ENCODE measurements at regions not wholly inside any gene's neighbourhood (a gene's known extent, or its start where the extent isn't known, plus 50 kb on each side); places are given as distances from the start of the nearest gene placed in this dataset.

DNA sequence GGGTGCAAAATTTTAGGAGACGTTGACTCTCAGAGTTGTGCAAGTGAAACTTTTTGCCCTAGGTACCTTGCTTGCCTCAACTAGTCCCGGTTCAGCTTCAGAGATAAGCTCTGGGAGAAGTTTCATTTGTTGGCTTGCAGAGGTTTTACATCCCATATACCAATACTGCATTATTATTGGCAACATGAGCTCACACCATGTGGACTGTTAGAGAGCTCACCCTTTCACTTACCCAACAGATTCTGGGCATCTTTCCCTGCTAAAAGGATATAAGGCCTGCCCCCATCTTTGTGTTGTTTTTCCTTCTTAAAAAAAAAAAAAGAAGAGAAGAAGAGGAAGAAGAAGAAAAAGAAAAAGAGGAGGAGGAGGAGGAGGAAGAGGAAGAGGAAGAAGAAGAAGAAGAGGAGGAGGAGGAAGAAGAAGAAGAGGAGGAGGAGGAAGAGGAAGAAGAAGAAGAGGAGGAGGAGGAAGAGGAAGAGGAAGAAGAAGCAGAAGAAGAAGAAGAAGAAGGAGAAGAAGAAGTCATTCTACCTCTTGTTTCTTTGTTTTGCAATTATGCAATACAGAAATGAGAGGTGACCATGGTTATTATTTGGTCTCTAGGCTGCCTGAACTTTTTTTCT, 292.6 kb upstream of the IRX3 start:
- DNase-seq (ENCODE audit: low read depth, low spot score), result no peak

DNA sequence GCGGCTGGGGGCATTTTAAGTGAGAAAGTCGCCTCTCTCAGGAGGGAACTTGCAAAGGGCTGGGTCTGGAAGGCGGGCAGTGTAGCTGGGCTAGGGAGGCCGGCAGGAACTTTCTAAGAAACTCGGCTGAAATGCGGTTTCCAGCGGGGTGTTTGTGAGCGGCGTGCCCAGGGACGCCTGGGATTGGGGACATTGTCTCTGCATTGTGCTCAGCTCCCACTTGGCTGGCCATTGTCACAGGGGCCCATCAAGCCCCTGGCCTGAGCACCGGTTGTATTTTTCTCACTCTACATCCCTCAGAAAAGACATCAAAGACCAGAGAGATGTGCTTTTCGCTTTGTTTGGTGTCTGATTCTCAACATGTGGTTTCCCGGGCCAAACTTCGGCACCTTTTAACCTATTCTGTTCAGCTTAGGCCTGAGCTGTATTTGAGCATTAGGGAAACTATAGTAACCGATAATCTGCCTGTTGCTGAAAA, 291.1 kb upstream of the IRX3 start:
- no peak for DNase-seq (ENCODE audit: low read depth, low spot score)

DNA sequence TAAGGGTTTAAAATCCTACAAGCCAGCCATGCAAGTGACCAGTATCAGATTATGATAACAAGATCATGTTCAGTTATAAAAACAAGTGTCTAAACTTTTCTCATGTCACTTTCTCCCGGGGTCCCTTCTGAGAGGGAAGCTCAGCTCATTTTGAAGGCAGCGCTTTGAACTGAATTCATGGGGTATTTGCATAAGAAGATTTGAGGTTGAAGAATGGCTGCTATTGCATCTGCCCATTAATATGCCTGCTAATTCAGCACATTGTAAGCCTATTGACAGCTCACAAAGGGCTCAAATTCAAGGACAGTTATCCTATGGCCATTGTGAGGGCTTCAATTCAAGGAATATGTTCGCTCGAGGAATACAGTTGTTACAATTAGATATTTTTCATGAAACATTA, 290.2 kb upstream of the IRX3 start:
- no peak for DNase-seq (ENCODE audit: low read depth, low spot score)

- no peak for DNase-seq (ENCODE audit: low read depth, low spot score)
These were observed 282.6 kb upstream of the IRX3 start for GRCh38 chr16:54568906-54569807.

GRCh38 chr16:54564841-54565240, 278.3 kb upstream of the IRX3 start:
- DNase-seq (ENCODE audit: low read depth, low spot score), result no peak

- no peak for DNase-seq (ENCODE audit: low read depth, low spot score)
These were observed 268.0 kb upstream of the IRX3 start for GRCh38 chr16:54554581-54554980.

- no peak for DNase-seq (ENCODE audit: low read depth, low spot score)
These were observed 261.7 kb upstream of the IRX3 start for GRCh38 chr16:54548281-54548680.

GRCh38 chr16:54547052-54547451, 260.5 kb upstream of the IRX3 start:
- no peak for DNase-seq (ENCODE audit: low read depth, low spot score)

DNA sequence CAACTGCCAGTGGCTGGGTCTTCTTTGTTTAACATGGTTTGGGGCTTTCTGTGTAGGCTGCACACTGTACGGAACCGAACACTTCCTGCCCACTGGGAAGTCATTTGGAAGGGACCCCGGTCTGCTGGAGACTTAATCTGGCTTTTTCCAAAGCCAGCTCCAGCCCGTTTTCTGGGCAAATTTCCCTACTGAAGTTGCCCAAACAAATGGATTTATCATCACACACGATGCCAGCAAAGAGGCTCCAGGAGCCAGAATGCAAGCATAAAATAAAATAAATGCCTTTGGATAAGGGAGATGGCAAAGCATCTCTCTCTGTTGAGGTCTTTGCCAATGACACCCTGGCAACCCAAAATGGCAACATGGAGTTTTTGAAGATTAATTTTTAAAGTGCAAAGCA, 259.9 kb upstream of the IRX3 start:
- no peak for DNase-seq (ENCODE audit: low read depth, low spot score)

DNA sequence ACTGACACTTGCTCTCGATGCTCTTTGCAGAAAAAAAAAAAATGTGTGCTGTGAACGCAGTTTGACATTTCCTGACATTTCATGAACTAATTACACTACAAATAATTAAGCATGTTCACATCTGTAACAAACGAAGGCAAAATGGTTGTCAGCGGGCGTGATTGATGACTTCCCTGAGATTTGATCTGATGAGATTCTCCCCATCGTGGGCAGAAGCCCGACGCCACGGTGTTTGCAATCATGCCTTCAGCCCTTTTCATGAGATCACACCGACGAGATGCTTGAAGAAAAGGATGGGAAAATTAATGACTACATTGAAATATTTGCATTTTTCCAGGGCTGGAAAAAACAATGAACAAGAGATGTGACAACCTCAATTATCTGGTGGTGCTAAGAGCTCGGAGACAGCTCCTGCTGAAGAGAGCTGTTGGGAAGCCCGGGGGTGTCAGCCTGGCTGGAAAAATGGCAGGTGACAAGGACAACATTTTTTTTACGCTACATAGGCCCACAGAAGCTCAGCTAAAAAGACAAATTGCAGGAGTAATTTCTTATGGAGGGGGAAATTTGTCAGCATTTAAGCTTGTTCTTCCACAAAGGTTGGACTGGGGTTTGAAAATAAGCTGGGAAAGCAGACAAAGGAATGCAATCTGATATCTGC, 259.4 kb upstream of the IRX3 start:
- DNase-seq (ENCODE audit: low read depth, low spot score), result no peak

DNA sequence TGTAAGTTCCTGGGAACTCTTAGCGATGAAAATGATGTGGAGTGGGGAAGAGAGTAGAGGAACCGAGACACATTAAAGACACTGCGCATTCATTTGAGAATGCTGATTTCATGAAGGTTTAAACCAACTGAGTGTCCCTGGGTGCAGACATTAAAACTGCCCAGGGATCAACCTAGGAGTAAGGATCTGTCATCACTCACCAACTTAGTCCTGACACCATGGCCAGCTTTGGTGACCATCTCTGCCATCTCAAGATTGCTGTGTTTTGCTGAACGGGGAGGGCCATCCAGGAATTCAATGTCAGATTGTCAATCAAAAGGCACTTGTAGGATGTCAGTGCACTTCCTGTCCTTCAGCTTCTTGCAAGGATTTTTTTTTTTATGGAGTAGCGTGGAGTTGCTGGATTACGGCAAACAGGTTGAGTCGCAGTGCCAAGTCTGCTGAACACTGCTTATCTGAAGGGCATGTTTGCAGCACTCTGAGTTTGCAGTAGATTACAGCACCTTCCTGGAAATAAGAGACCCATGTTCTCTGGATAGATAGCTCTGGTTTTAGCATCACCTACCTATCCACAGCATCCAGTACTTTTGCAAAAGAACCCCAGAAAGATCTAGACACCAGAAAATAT, 258.1 kb upstream of the IRX3 start:
- DNase-seq (ENCODE audit: low read depth, low spot score), result no peak

DNA sequence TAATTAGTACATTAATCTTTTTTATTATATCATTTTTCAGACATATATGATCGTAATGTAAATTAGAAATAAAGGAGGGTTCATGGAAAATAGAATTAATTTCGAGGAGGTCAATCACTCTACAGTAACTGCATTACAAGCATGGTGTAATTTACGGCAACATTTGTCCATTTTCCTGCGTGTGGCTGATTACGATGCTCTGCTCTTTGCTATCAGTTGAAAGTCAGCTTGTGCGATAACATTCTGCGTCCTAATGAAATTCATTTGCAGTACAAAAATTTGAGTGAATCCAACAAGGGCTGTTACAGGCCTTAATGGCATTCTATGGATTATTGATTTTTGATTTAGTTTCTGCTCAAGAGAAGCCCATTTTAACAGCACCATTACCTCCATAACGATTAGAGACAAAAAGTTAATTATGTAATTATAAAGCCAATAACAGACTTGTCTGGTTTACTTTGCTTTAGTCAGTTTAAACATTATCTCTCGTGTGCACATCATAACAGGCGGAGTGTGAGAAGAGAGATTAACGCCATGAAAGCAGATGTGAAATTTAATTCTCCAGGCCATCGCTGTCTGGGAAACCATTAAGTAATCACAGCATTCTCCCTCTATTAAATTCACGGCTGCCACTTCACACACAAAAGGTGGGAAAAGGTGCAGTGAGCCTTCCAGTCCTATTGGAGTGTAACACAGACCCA, 256.4 kb upstream of the IRX3 start:
- no peak for DNase-seq (ENCODE audit: low read depth, low spot score)

DNA sequence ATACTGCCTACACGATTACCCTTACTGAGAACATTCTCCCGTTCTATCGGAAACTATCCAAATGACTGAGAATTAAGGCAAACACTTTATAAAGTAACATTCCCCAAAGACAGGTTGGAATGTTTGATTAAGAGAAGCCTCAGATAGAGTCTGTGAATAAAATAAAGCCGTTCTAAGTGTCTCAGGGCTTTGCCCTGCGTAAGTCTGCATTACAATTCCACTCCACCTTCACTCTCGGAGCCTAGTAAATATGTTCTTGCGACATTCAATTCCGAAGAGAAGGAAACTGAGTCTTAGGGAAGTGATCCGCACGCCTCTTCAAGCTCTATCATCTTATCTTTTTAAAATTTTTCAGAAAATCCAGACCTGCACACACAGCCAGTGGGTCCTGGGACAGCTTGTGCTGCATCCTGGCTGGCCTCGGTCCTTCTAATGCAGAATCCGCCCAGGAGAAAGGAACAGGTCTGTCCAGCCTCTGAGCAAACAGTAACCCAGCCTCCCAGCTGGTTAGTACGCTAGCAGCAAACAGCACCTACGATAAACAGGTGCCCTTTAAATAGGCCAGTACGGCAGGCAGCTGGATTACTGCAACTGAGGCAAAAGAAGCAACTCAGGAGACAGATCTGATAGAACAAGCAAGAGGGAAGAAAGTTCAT, 254.1 kb upstream of the IRX3 start:
- DNase-seq (ENCODE audit: low read depth, low spot score), result no peak

GRCh38 chr16:54538276-54538675, 251.7 kb upstream of the IRX3 start:
- DNase-seq (ENCODE audit: low read depth, low spot score), result no peak

DNA sequence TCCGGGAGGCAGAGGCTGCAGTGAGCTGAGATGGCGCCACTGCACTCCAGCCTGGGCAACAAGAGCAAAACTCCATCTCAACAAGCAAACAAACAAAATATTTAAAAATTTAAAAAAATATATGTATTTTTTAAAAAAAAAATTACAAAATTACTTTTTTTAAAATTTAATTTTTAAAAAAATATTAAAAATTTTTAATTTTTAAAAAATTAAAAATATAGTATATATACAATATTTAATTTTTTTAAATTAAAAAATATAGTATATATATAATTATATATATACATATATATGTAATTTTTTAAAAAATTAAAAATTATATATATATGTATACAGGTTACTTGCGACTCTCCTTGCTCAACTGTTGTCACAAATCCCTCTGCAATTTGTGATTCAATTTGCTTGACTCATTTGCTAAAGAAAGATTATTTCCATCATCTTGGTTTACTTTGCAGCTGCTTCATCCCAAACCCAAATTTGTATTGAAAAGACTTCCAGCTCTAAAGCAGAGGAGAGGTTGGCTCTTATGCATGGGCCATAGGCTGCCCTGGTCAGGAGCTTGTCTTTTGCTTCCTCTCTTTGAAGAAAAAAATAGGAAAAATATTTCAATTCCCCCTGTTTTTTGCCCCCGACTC, 247.4 kb upstream of the IRX3 start:
- DNase-seq (ENCODE audit: low read depth, low spot score), result no peak

- no peak for DNase-seq (ENCODE audit: low read depth, low spot score)
These were observed 240.3 kb upstream of the IRX3 start for GRCh38 chr16:54526916-54527315.

GRCh38 chr16:54526087-54526486, 239.5 kb upstream of the IRX3 start:
- DNase-seq (ENCODE audit: low read depth, low spot score), result no peak

DNA sequence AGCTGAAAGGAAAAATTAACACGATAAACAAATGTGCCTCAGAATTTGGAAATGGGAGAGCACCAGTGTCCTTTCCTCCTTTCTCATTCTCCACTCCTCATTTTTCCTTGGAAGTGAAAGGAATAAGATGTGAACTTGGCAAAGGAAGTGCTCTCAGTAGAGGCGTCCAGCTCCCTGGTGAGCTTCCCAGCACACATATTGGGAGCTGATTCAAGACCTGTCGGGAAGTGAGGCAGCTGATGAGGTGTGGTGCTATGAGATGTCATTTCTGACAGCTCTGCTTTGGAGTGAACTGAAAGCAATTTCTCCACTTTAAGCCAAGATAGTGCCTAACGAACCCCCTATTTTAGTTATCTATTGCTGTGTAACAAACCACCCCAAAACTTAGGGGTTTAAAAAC, 238.5 kb upstream of the IRX3 start:
- no peak for DNase-seq (ENCODE audit: low read depth, low spot score)

DNA sequence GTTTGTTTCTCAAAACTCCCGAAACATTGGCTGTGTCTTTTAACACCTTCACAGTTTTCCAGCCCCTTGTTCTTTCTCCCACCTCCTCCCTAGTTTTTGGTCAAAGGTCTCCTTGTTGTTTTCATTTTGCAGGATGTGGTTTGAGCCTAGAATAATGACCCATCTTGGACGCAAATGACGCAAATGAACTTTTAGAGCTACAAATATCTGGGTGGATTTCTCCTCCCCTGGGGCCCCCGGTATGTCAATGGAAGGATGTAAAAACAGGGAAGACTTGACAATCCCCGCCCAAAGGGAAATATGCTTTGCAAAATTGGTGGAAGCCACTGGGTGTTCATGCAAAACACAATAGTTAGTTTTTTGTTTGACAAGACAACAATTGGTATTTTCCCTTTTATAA, 236.0 kb upstream of the IRX3 start:
- DNase-seq (ENCODE audit: low read depth, low spot score), result no peak

DNA sequence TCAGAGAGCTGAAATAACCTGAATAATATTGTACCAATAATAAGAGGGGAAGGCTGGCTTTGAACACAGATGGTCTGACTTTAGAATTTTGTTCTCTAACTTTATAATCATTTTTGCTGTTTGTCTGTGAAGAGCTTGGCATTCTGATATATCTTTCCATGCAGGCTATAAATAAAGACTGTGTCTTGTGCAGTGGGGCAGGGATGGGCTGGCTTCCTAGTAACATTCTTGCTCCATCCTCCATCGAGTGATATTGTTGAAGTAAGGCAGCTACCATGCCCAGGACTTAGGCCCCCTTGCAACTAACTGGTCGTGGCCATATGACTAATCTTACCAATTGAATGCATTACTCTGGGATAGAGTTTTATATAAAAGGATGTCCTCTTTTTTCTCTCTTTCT, 234.7 kb upstream of the IRX3 start:
- no peak for DNase-seq (ENCODE audit: low read depth, low spot score)
